K562 (cell line): ENCODE measurements at regions not wholly inside any gene's neighbourhood (a gene's known extent, or its start where the extent isn't known, plus 50 kb on each side); places are given as distances from the start of the nearest gene placed in this dataset.

Experiments
- FOS ChIP-seq: IDR thresholded peaks from 3 replicates; pipeline ENCODE4 v1.6.1; 2011; ENCODE audit not compliant: insufficient read length; ENCODE audit errors: extremely low read depth
- KDM5B ChIP-seq: fragments of 200-600 bp; sonication (generic); IDR thresholded peaks from 2 replicates; pipeline ENCODE4 v1.6.1; 2012; ENCODE audit warnings: low read depth, mild to moderate bottlenecking, moderate library complexity, low read length, control low read depth, inconsistent platforms; ENCODE audit not compliant: insufficient replicate concordance
- TF ChIP-seq, protein P1 (sequence below), 3 experiments: IDR thresholded peaks in 2 of 3; conservative IDR thresholded peaks in 1 of 3; 2 replicates each; pipeline ENCODE4 v1.5.1; 2011 to 2012; ENCODE audit warnings: low read length in 3 of 3, mild to moderate bottlenecking in 3 of 3, control low read depth in 2 of 3, improper control_type of control experiment in 1 of 3, inconsistent platforms in 1 of 3, low read depth in 1 of 3, mixed read lengths in 1 of 3, moderate library complexity in 1 of 3; ENCODE audit not compliant: insufficient read depth in 2 of 3
- TF ChIP-seq, protein P2 (sequence below): conservative IDR thresholded peaks from 2 replicates; pipeline ENCODE4 v1.6.1; 2011; ENCODE audit warnings: low read depth, mild to moderate bottlenecking, low read length; ENCODE audit not compliant: control insufficient read depth

DNA sequence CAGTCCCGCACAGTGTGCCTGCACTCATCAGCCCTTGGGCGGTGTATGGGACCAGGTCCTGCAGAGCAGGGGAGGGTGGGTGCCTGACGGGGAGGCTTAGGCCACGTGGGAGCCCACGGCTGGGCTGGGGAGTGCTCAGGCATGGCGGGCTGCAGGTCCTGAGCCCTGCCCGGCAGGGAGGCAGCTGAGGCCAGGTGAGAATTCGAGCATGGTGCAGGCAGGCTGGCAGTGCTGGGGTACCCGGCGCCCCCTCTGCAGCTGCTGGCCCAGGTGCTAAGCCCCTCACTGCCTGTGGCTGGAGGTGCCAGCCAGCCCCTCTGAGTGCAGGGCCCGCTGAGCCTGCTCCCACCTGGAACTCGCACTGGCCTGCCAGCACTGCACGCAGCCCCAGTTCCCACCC is 630.9 kb upstream of the PCDH20 start:
- TF ChIP-seq, protein P1, sequence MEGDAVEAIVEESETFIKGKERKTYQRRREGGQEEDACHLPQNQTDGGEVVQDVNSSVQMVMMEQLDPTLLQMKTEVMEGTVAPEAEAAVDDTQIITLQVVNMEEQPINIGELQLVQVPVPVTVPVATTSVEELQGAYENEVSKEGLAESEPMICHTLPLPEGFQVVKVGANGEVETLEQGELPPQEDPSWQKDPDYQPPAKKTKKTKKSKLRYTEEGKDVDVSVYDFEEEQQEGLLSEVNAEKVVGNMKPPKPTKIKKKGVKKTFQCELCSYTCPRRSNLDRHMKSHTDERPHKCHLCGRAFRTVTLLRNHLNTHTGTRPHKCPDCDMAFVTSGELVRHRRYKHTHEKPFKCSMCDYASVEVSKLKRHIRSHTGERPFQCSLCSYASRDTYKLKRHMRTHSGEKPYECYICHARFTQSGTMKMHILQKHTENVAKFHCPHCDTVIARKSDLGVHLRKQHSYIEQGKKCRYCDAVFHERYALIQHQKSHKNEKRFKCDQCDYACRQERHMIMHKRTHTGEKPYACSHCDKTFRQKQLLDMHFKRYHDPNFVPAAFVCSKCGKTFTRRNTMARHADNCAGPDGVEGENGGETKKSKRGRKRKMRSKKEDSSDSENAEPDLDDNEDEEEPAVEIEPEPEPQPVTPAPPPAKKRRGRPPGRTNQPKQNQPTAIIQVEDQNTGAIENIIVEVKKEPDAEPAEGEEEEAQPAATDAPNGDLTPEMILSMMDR (IDR thresholded peaks at IDR 0.05 in 2 of 3, conservative IDR thresholded peaks at IDR 0.05 in 1 of 3; ENCODE audit: insufficient read depth in 2 of 3, low read depth in 1 of 3, low read length in 3 of 3), result no peak
- no peak for TF ChIP-seq FOS
- no peak for TF ChIP-seq KDM5B
- TF ChIP-seq, protein P2, sequence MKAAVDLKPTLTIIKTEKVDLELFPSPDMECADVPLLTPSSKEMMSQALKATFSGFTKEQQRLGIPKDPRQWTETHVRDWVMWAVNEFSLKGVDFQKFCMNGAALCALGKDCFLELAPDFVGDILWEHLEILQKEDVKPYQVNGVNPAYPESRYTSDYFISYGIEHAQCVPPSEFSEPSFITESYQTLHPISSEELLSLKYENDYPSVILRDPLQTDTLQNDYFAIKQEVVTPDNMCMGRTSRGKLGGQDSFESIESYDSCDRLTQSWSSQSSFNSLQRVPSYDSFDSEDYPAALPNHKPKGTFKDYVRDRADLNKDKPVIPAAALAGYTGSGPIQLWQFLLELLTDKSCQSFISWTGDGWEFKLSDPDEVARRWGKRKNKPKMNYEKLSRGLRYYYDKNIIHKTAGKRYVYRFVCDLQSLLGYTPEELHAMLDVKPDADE, result no peak
